HG03103 (cell line): ENCODE measurements at regions not wholly inside any gene's neighbourhood (a gene's known extent, or its start where the extent isn't known, plus 50 kb on each side); places are given as distances from the start of the nearest gene placed in this dataset.
A peak's percentile ranks its signal among the peaks of the same experiment; 100 is the strongest.

Experiments used
- ATAC-seq: cut with Tn5 transposase; IDR thresholded peaks from one replicate; pipeline ENCODE4 v1.9.1; 2021; ENCODE audit warnings: low read depth; ENCODE audit not compliant: unreplicated experiment

DNA sequence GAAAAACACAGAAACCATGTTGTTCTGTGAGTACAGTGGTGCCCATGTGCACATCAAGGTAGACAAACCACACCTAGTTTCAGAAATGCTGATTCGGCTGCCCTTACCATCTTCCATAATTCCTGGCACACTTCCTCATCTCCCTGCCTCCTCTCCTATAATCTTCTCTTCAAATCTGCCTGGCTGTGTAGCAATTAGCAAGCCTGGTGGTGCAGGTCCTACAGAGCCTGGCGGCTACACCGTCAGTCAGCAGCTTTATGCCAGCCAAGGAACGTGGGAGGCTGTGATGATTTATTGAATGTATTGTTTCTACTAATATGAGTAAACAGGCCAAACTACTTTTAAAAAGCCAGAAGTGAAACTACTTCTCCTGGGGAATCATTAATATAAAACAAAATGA is 106.8 kb downstream of the SEMA6D start:
- ATAC-seq, result no peak

GRCh38 chr15:47829667-47830066 is 112.4 kb downstream of the SEMA6D start:
- ATAC-seq, result no peak

GRCh38 chr15:47834093-47834492 is 116.8 kb downstream of the SEMA6D start:
- ATAC-seq, result no peak

DNA sequence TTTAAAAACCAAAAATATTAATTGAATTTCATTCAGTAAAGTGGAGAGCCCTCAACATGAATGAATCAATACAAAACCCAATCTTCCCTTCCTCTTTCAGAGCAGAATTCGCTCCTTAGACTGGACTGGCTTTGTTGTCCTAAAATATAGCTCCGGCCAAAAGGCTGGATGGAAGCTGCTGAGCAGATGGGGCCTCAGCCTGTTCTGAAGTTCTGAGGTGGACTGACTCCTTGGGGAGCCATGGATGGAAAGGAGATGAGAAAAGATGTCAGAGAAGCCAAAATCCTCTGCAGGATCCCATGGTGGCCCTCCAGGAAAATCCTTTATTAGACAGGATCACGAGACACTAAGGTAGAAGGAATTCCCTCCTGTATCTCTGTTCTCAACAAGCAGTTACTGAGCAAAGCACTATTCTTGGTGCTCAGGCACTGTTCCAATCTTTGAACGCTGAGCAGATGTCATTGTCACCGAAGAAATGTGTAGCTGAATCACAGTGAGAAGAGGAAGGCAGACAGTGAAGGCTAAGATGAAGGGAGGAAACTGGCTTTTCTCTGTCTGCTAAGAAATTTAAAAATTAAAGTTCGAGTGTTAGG is 122.0 kb downstream of the SEMA6D start:
- ATAC-seq, result no peak

DNA sequence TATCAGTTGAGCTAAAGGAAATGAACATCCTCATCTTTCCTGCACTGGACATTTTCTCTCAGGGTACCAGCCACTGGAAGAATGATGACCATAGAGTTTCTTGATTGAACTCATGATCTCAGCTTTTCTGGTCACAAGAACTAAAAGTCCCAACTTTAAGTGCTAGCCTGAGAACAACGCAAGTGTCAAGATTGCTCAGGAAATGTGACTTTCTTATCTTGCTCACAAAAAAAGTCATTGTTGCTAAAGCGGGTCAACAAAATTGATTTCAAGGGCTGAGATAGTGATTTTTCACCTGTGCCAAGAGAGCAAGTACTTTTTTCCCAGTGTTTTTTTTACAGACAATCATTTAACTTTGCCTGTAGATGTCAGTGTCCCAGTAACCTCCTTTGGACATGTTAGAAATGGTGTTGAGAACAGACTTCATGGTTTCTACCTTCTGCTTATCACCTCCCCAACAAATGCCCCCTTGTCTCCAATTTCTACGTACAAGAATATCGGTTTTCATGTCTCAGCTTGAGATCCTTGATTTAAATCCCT is 125.9 kb downstream of the SEMA6D start:
- ATAC-seq, result no peak

DNA sequence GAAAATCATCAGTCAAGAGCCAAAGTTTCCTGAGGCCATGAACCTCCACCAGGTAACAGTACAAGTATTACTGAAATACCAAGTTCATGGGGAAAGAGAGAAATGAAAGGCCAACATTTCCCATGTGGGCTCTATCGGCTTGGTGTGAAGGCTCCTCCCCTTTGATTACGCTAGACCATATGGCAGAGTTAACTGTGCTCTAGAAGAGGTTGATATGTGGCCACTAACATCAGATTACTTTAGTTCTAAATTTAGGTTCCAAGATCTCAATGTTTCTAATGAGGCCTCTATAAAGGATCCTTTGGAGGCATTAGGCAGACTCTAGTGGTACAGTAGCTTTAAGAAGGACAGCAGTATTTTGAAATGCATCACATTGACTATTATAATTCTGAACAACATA is 127.1 kb downstream of the SEMA6D start:
- ATAC-seq, result no peak

DNA sequence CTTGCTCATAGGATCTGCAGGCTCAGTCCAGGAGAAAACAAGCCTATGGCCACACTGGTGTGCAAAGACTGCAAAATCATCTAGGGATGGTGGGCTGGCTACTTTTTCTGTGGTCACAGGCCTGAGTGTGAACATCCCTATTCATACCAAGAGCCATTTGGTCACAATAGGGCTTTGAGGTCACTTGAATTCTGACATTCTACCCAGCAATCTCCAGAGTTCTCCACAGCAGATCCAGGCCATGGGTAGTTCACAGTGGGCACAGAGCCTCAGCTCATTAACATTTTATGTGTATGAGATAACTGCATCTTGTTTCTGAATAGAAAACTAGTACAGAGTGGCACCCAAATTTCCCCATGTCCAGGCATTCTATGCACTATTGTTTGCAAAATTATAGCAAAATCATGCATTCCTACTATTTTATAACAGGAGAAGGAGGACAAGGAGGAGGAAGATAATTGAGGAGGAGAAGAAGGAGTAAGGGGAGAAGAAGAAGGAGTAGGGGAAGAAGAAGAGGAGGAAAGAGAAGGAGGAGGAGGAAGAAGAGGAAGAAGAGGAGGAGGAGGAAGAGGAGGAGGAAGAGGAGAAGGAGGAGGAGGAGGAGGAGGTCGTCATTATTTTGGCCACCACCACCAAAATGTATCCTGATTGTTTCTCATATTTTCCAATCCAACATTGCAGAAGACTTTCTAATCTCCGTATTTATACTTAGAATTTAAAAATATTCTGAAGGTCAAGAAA is 129.0 kb downstream of the SEMA6D start:
- no peak for ATAC-seq

DNA sequence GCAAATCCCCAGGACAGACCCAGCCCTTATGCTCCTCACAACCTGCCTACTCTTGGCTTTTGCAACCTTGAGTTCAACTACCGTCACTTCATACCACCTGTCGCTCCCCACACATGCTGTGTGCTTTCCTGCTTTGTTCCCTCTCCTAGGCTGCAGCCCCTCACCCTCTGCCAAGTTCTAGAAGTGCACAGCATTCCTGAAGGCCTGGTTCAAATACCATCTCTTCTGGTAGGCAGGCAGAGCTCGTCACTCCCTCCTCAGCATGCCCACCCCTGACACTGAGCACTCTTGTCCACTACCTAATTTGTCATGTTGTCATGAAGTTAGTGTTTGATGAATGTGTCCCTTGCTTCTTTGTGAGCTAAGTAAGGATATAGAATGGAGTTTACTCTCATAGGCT is 129.6 kb downstream of the SEMA6D start:
- no peak for ATAC-seq

- no peak for ATAC-seq
These were observed 138.8 kb downstream of the SEMA6D start for GRCh38 chr15:47856071-47856470.

DNA sequence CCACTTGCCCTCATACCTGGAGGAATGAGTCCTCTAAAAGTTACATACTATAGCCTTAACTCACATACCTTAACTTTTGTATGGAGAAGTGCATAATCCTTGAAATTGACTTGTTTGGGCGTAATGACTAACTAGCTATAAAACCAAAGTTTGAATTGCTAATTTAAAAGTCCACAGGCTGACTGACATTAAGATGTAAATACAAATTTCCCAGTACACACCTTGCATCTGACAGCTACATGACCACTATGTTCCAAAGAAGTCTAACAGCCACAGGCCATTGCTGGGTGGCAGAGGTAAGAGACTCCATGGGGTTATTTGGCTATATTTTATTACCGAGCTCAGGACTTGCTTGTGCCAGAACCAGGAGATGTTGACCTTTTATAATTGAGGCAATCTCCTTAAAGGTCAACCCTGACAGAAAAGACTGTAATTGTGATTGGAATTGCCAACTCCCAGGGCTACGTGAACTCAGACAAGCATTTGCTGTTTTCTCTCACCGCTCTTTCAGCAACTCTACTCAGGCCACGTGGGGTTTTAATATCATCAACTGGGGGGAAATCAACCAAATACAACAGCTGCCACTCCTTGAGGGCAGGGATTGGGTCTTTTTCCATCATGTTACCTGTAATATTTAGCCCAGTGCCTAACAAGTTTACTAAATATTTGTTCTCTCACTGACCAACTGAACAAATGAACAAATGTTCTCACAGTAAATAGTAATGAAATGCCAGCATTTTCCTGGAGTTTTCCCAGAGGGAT is 139.9 kb downstream of the SEMA6D start:
- no peak for ATAC-seq

DNA sequence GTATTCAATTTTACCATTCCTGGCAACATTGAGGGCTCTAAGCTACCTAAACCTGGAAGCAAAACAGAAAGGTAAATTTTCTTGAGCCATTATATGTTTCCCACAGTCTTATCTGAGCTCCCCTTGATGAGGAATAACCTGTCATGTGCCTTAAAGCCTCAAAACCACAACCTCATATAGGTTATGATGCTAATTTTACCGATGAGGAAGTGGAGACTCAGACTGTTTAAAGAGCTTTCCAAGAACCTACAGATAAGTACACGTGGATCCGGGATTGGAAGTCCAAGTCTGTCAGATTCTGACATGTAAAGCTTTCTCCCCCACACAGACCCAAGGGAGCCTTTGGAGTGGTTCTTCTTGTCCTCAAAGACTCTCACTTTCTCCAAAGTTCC is 140.5 kb downstream of the SEMA6D start:
- ATAC-seq, result peak; percentile 45

- ATAC-seq, result no peak
These were observed 144.0 kb downstream of the SEMA6D start for GRCh38 chr15:47861111-47861903.

DNA sequence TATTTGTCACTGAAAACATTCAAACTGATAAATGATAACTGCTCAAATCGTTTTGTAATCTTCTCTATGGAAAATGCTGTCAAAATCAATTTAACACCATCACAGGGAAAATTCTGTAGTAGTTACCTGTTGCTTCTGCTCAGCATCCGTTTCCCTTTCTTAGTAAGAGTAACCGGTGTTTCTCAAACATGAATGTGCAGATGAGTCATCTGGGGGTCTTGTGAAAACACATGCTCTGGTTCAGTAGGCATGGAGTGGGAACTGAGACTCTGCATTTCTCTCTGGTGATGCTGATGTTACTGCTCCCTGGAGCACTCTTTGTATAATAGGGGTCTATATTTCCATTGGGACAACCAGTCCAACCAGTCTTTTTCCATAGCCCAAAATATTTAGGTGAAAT is 145.1 kb downstream of the SEMA6D start:
- peak; percentile 77 for ATAC-seq

GRCh38 chr15:47866446-47866845 is 149.1 kb downstream of the SEMA6D start:
- ATAC-seq, result no peak

- no peak for ATAC-seq
These were observed 153.1 kb downstream of the SEMA6D start for GRCh38 chr15:47870300-47870955.

GRCh38 chr15:47870956-47871625 is 153.8 kb downstream of the SEMA6D start:
- no peak for ATAC-seq

GRCh38 chr15:47872208-47872607 is 154.9 kb downstream of the SEMA6D start:
- no peak for ATAC-seq

GRCh38 chr15:47872869-47873432 is 155.6 kb downstream of the SEMA6D start:
- ATAC-seq, result no peak

GRCh38 chr15:47876986-47877385 is 159.7 kb downstream of the SEMA6D start:
- ATAC-seq, result no peak
